Fibroblast of lung (primary cell): ENCODE measurements at regions not wholly inside any gene's neighbourhood (a gene's known extent, or its start where the extent isn't known, plus 50 kb on each side); places are given as distances from the start of the nearest gene placed in this dataset.

ENCODE experiments used
- EZH2 ChIP-seq: IDR thresholded peaks from 2 replicates; pipeline ENCODE4 v1.5.1; 2012; ENCODE audit warnings: low read length, control low read depth, mild to moderate bottlenecking; ENCODE audit errors: missing control alignments
- TF ChIP-seq, protein P1 (sequence below), 2 donors: IDR thresholded peaks in 1 of 2; conservative IDR thresholded peaks in 1 of 2; 1 replicate in 1 of 2; 2 replicates in 1 of 2; pipeline ENCODE4 v1.5.1; 2011 to 2012; ENCODE audit warnings: low read length in 2 of 2, control low read depth in 1 of 2, inconsistent platforms in 1 of 2, low read depth in 1 of 2, mild to moderate bottlenecking in 1 of 2

DNA sequence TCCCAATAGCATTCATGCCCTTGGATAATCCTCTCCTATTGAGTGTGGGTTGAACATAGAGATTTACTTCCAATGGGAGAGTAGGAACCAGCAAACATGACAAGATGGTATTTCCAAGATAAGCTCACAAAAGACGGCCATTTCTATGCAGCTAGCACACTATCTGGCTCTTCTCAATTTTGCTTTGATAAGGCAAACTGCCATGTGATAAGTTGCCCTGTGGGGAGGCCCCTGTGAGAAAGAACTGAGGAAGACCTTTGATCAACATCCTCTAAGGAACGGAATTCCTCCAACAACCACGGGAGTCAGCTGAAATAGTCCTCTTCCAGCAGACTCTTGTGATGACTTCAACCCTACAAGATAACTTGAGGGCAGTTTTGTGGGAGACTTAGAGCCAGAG, 211.9 kb upstream of the TRPM3 start:
- TF ChIP-seq, protein P1, sequence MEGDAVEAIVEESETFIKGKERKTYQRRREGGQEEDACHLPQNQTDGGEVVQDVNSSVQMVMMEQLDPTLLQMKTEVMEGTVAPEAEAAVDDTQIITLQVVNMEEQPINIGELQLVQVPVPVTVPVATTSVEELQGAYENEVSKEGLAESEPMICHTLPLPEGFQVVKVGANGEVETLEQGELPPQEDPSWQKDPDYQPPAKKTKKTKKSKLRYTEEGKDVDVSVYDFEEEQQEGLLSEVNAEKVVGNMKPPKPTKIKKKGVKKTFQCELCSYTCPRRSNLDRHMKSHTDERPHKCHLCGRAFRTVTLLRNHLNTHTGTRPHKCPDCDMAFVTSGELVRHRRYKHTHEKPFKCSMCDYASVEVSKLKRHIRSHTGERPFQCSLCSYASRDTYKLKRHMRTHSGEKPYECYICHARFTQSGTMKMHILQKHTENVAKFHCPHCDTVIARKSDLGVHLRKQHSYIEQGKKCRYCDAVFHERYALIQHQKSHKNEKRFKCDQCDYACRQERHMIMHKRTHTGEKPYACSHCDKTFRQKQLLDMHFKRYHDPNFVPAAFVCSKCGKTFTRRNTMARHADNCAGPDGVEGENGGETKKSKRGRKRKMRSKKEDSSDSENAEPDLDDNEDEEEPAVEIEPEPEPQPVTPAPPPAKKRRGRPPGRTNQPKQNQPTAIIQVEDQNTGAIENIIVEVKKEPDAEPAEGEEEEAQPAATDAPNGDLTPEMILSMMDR (conservative IDR thresholded peaks at IDR 0.05 in 1 of 2, IDR thresholded peaks at IDR 0.05 in 1 of 2; ENCODE audit: low read depth in 1 of 2, low read length in 2 of 2) = no peak
- no peak for TF ChIP-seq EZH2
